ENCODE measurements at regions not wholly inside any gene's neighbourhood (a gene's known extent, or its start where the extent isn't known, plus 50 kb on each side); places are given as distances from the start of the nearest gene placed in this dataset.
A peak's percentile ranks its signal among the peaks of the same experiment; 100 is the strongest.

GRCh38 chr4:115918149-115918548 lies 804.7 kb upstream of the NDST4 start:
- TF ChIP-seq CTCF (IDR thresholded peaks at IDR 0.05; ENCODE audit: insufficient read depth, low read length) (no peak), POLR2AphosphoS5 (IDR thresholded peaks at IDR 0.05; ENCODE audit: low read depth) (no peak), SPI1 (IDR thresholded peaks at IDR 0.05; ENCODE audit: borderline replicate concordance, low read depth) (peak; percentile 82)

Measured in HL-60 (cell line).